ENCODE measurements at regions not wholly inside any gene's neighbourhood (a gene's known extent, or its start where the extent isn't known, plus 50 kb on each side); places are given as distances from the start of the nearest gene placed in this dataset.
A peak's percentile ranks its signal among the peaks of the same experiment; 100 is the strongest.

- no peak overlapping the region for H3K27ac ChIP-seq (ENCODE audit: low read depth, low read length)
- WGBS (ENCODE audit: extremely low coverage, insufficient coverage, low lambda C conversion rate) = no CpG with 5 or more reads among the region's 9 CpGs
Observed at GRCh38 chr9:81833563-81834345, 94.5 kb upstream of the SPATA31D4 start.

DNA sequence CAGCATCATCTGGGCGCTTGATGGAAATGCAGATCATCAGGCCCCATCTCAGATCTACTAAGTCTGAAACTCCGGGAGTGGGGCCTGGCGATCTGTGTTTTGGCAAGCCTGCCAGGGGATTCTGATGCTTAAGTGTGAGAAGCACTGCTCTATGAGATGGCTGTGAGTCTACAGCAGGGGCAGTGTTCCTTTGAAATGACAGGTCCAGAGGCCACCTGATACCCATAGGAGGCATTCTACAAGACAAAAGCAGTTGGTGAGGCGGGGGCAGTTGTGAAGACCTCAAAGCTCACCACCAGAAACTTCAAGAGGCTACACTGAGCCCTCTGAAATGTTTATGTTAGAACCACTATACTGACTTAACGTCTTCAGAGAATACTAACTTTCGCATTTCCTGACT lies 86.9 kb upstream of the SPATA31D4 start:
- Histone ChIP-seq H3K79me2 (ENCODE audit: control insufficient read depth, insufficient read depth, low read length) (no peaks in the 10 kb centered on the region), H3K9ac (ENCODE audit: low read length) (no peak overlapping the region), H3K23ac (ENCODE audit: low read length) (no peak overlapping the region), H4K8ac (ENCODE audit: low read depth, low read length) (no peak overlapping the region), H3K56ac (ENCODE audit: low read length) (no peak overlapping the region), H3K27ac (ENCODE audit: low read depth, low read length) (no peak overlapping the region), H3K4ac (ENCODE audit: low read depth, low read length) (no peak overlapping the region), H2BK5ac (ENCODE audit: low read length) (no peak overlapping the region), H2BK15ac (replicated peaks; ENCODE audit: low read depth) (no peak overlapping the region), H4K5ac (ENCODE audit: low read length) (no peak overlapping the region), H2AK5ac (ENCODE audit: low read length) (no peak overlapping the region), H3K4me3 (ENCODE audit: low read length) (no peak overlapping the region), H3K4me2 (ENCODE audit: low read length) (no peak overlapping the region), H3K27me3 (ENCODE audit: insufficient read depth, low read length, poor library complexity) (no peaks in the 10 kb centered on the region), H3K79me1 (ENCODE audit: low read length) (no peaks in the 10 kb centered on the region), H3K36me3 (ENCODE audit: control insufficient read depth, insufficient read depth, low read length) (no peaks in the 10 kb centered on the region), H3K18ac (ENCODE audit: low read length) (no peak overlapping the region), H3K4me1 (ENCODE audit: control insufficient read depth, low read depth, low read length) (no peaks in the 10 kb centered on the region), H2BK120ac (ENCODE audit: low read depth, low read length) (no peak overlapping the region)
- DNase-seq = peak; percentile 51
- WGBS (ENCODE audit: extremely low coverage, insufficient coverage, low lambda C conversion rate) = no CpG with 5 or more reads among the region's 6 CpGs

More at GRCh38 chr9:81833563-81834345, 94.5 kb upstream of the SPATA31D4 start:
- no peak overlapping the region for H3K4me3 ChIP-seq (ENCODE audit: low read length)
- H3K23ac ChIP-seq (ENCODE audit: low read length) = no peak overlapping the region
- no peak overlapping the region for H2BK15ac ChIP-seq (replicated peaks; ENCODE audit: low read depth)
- H3K27me3 ChIP-seq (ENCODE audit: insufficient read depth, low read length, poor library complexity) = no peaks in the 10 kb centered on the region
- no peak overlapping the region for H2BK120ac ChIP-seq (ENCODE audit: low read depth, low read length)
- H3K79me1 ChIP-seq (ENCODE audit: low read length) = no peaks in the 10 kb centered on the region
- no peak overlapping the region for H3K18ac ChIP-seq (ENCODE audit: low read length)
- no peak overlapping the region for H4K8ac ChIP-seq (ENCODE audit: low read depth, low read length)
- H3K4ac ChIP-seq (ENCODE audit: low read depth, low read length) = no peak overlapping the region
- H2BK5ac ChIP-seq (ENCODE audit: low read length) = no peak overlapping the region
- no peak overlapping the region for H3K9ac ChIP-seq (ENCODE audit: low read length)
- no peaks in the 10 kb centered on the region for H3K36me3 ChIP-seq (ENCODE audit: control insufficient read depth, insufficient read depth, low read length)
- no peaks in the 10 kb centered on the region for H3K4me1 ChIP-seq (ENCODE audit: control insufficient read depth, low read depth, low read length)
- H2AK5ac ChIP-seq (ENCODE audit: low read length) = no peak overlapping the region
- no peak overlapping the region for H4K5ac ChIP-seq (ENCODE audit: low read length)
- no peak overlapping the region for H3K4me2 ChIP-seq (ENCODE audit: low read length)
- no peaks in the 10 kb centered on the region for H3K79me2 ChIP-seq (ENCODE audit: control insufficient read depth, insufficient read depth, low read length)
- DNase-seq = no peak
- no peak overlapping the region for H3K56ac ChIP-seq (ENCODE audit: low read length)

DNA sequence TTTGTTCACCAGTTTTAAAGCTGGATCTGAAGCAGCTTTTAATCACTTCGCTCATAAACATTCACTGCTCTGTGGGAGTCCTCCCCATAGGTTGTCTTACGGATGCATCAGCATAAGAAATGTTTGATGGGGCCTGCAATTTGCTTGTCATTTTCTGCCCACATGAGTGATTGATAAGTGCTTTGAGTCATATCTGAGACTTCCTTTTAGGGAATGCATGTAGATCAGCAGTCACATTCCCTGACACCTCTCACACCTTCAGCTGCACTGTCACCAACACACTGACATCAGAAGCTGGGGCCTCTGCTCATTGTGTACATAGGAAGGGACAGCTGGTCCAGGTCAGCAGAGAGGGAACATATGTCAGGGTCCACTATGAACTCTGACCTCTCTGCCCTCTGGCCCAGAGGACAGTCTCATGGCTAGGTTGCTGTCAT lies 84.1 kb upstream of the SPATA31D4 start:
- no peak overlapping the region for H3K56ac ChIP-seq (ENCODE audit: low read length)
- H2BK15ac ChIP-seq (replicated peaks; ENCODE audit: low read depth) = no peak overlapping the region
- H3K27ac ChIP-seq (ENCODE audit: low read depth, low read length) = no peak overlapping the region
- no peaks in the 10 kb centered on the region for H3K4me1 ChIP-seq (ENCODE audit: control insufficient read depth, low read depth, low read length)
- H3K79me2 ChIP-seq (ENCODE audit: control insufficient read depth, insufficient read depth, low read length) = no peaks in the 10 kb centered on the region
- no peak overlapping the region for H3K4me2 ChIP-seq (ENCODE audit: low read length)
- H3K4me3 ChIP-seq (ENCODE audit: low read length) = no peak overlapping the region
- H3K23ac ChIP-seq (ENCODE audit: low read length) = no peak overlapping the region
- no CpG with 5 or more reads among the region's 2 CpGs for WGBS (ENCODE audit: extremely low coverage, insufficient coverage, low lambda C conversion rate)
- H3K9ac ChIP-seq (ENCODE audit: low read length) = no peak overlapping the region
- H4K5ac ChIP-seq (ENCODE audit: low read length) = no peak overlapping the region
- H2BK5ac ChIP-seq (ENCODE audit: low read length) = no peak overlapping the region
- no peak overlapping the region for H3K18ac ChIP-seq (ENCODE audit: low read length)
- H2BK120ac ChIP-seq (ENCODE audit: low read depth, low read length) = no peak overlapping the region
- H3K79me1 ChIP-seq (ENCODE audit: low read length) = no peaks in the 10 kb centered on the region
- H3K36me3 ChIP-seq (ENCODE audit: control insufficient read depth, insufficient read depth, low read length) = no peaks in the 10 kb centered on the region
- no peak for DNase-seq
- no peak overlapping the region for H3K4ac ChIP-seq (ENCODE audit: low read depth, low read length)
- no peak overlapping the region for H2AK5ac ChIP-seq (ENCODE audit: low read length)
- H4K8ac ChIP-seq (ENCODE audit: low read depth, low read length) = no peak overlapping the region
- no peaks in the 10 kb centered on the region for H3K27me3 ChIP-seq (ENCODE audit: insufficient read depth, low read length, poor library complexity)

- no peak for DNase-seq
- no peaks in the 10 kb centered on the region for H3K36me3 ChIP-seq (ENCODE audit: control insufficient read depth, insufficient read depth, low read length)
- H3K56ac ChIP-seq (ENCODE audit: low read length) = no peak overlapping the region
- no peaks in the 10 kb centered on the region for H3K79me2 ChIP-seq (ENCODE audit: control insufficient read depth, insufficient read depth, low read length)
- no peak overlapping the region for H2BK15ac ChIP-seq (replicated peaks; ENCODE audit: low read depth)
- H3K27me3 ChIP-seq (ENCODE audit: insufficient read depth, low read length, poor library complexity) = no peaks in the 10 kb centered on the region
- no peaks in the 10 kb centered on the region for H3K79me1 ChIP-seq (ENCODE audit: low read length)
- H4K5ac ChIP-seq (ENCODE audit: low read length) = no peak overlapping the region
- no peak overlapping the region for H3K4me2 ChIP-seq (ENCODE audit: low read length)
- H2BK5ac ChIP-seq (ENCODE audit: low read length) = no peak overlapping the region
- H3K4ac ChIP-seq (ENCODE audit: low read depth, low read length) = no peak overlapping the region
- no peak overlapping the region for H3K9ac ChIP-seq (ENCODE audit: low read length)
- H3K27ac ChIP-seq (ENCODE audit: low read depth, low read length) = no peak overlapping the region
- no CpG with 5 or more reads among the region's 9 CpGs for WGBS (ENCODE audit: extremely low coverage, insufficient coverage, low lambda C conversion rate)
- no peak overlapping the region for H2AK5ac ChIP-seq (ENCODE audit: low read length)
- no peaks in the 10 kb centered on the region for H3K4me1 ChIP-seq (ENCODE audit: control insufficient read depth, low read depth, low read length)
- H2BK120ac ChIP-seq (ENCODE audit: low read depth, low read length) = no peak overlapping the region
- H4K8ac ChIP-seq (ENCODE audit: low read depth, low read length) = no peak overlapping the region
- H3K4me3 ChIP-seq (ENCODE audit: low read length) = no peak overlapping the region
- no peak overlapping the region for H3K23ac ChIP-seq (ENCODE audit: low read length)
- no peak overlapping the region for H3K18ac ChIP-seq (ENCODE audit: low read length)
Observed at GRCh38 chr9:81847181-81847915, 80.9 kb upstream of the SPATA31D4 start.

GRCh38 chr9:81848472-81848871 lies 79.8 kb upstream of the SPATA31D4 start:
- no peak for DNase-seq
- no peaks in the 10 kb centered on the region for H3K27me3 ChIP-seq (ENCODE audit: insufficient read depth, low read length, poor library complexity)
- no peak overlapping the region for H3K56ac ChIP-seq (ENCODE audit: low read length)
- H3K27ac ChIP-seq (ENCODE audit: low read depth, low read length) = no peak overlapping the region
- no peak overlapping the region for H4K5ac ChIP-seq (ENCODE audit: low read length)
- no peak overlapping the region for H3K4me3 ChIP-seq (ENCODE audit: low read length)
- H3K9ac ChIP-seq (ENCODE audit: low read length) = no peak overlapping the region
- peak overlapping the region; percentile 38 for H2BK15ac ChIP-seq (replicated peaks; ENCODE audit: low read depth)
- no peak overlapping the region for H2AK5ac ChIP-seq (ENCODE audit: low read length)
- no peak overlapping the region for H3K18ac ChIP-seq (ENCODE audit: low read length)
- no peaks in the 10 kb centered on the region for H3K4me1 ChIP-seq (ENCODE audit: control insufficient read depth, low read depth, low read length)
- no peaks in the 10 kb centered on the region for H3K79me1 ChIP-seq (ENCODE audit: low read length)
- H3K4me2 ChIP-seq (ENCODE audit: low read length) = no peak overlapping the region
- no peaks in the 10 kb centered on the region for H3K36me3 ChIP-seq (ENCODE audit: control insufficient read depth, insufficient read depth, low read length)
- no peak overlapping the region for H3K23ac ChIP-seq (ENCODE audit: low read length)
- WGBS (ENCODE audit: extremely low coverage, insufficient coverage, low lambda C conversion rate) = 100% methylated on average over 1 of the region's 2 CpGs
- no peak overlapping the region for H4K8ac ChIP-seq (ENCODE audit: low read depth, low read length)
- H2BK120ac ChIP-seq (ENCODE audit: low read depth, low read length) = no peak overlapping the region
- H3K79me2 ChIP-seq (ENCODE audit: control insufficient read depth, insufficient read depth, low read length) = no peaks in the 10 kb centered on the region
- no peak overlapping the region for H3K4ac ChIP-seq (ENCODE audit: low read depth, low read length)
- no peak overlapping the region for H2BK5ac ChIP-seq (ENCODE audit: low read length)

Measured in mesendoderm (in vitro differentiated cells).